ENCODE measurements at regions not wholly inside any gene's neighbourhood (a gene's known extent, or its start where the extent isn't known, plus 50 kb on each side); places are given as distances from the start of the nearest gene placed in this dataset.
"Not testable (repeated sequence)": the region's sequence is repeated elsewhere in the genome, so short reads cannot be mapped to it uniquely, and the experiment has no call there.

DNA sequence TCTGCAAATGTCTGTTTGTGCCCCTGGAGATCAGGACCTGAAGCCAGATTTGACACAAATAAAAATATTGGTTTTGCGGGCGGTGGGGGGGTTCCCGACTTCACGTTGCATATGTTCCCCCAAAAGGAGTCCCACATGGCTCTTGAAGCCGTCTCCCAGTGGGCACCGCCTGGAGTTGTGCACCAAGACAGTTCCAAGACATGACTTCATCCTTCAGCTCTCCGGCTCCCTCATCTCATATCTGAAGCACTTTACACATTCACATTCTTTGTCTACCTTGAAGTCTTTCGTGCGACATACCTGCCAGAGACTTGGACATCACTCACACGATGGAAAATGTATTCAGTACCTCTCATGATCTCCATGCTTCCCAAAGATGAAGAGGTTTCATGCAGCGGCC, 362.8 kb upstream of the FOXK1 start:
- DNase-seq, result no peak

GRCh38 chr7:4325732-4326131, 356.4 kb upstream of the FOXK1 start:
- no peak for DNase-seq

GRCh38 chr7:4331711-4332110, 350.4 kb upstream of the FOXK1 start:
- DNase-seq, result no peak

GRCh38 chr7:4338556-4338955, 343.5 kb upstream of the FOXK1 start:
- DNase-seq, result no peak

DNA sequence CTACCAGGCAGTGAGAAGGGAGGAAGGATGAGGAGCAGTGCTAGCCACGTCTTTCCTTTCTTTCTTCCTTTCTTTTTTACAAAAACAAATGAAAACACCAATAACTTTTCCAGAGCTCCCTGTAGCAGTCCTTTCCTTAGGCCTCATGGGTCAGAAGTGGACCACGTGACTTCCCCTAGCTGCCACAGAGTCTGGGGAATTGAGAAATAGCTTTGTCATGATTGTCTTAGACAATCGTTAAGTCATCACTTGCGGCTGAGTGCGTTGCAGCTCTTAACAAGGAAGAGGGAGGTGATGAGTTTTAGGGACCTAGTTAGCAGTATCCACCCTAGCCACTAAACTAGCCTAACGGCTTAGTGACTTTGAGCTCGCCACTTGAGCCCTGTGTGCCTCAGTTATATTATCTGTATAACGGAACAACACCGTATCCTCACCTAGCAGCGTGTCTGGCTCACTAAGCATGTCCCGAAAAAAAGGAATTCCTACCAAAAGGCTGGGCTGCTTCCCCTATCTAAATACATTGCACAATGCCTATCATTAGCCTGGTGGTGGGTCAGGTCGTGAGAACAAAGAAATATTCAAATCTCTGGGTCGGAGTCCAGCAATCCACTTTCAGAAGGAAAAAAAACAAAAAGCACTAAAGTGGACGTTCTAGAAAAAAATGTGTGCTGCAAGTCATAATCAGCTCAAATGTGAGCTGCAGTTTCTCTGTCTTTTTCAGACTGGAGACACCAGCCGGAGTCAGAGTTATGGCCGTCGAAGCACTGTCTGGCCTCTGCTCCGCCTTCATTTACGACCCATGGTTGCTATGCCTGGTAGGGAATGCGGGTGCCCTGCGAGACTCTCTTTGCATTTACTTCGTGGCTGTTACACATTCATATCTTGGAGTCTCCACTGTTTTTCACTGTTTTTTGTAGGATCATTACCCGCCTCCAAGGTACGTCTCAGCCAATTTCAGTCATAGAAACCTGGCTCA, 338.5 kb upstream of the FOXK1 start:
- DNase-seq, result no peak

- DNase-seq, result no peak
These were observed 337.1 kb upstream of the FOXK1 start for GRCh38 chr7:4345004-4345403.

- no peak for DNase-seq
These were observed 330.0 kb upstream of the FOXK1 start for GRCh38 chr7:4352069-4352468.

GRCh38 chr7:4361774-4362173, 320.3 kb upstream of the FOXK1 start:
- DNase-seq, result no peak

DNA sequence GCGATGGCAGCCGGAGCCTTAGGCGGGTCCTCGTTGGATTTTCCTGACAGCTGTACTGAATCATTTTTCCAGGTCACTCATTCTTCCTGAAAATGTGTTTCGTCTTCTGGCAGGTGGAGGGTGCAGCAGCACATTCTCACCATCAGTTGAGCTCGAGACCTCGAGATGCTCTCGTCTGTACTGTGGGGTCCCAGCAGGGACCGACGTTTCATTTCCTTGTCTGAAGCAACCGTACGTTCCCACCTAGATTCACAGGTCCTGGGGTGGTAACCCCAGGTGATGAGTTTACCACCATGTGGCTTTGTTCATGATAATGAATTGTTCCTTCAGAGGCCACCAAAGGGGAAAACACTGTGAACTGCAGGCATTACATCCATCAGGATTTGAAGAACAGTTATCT, 298.5 kb upstream of the FOXK1 start:
- DNase-seq, result no peak

GRCh38 chr7:4386190-4386589, 295.9 kb upstream of the FOXK1 start:
- DNase-seq, result no peak

DNA sequence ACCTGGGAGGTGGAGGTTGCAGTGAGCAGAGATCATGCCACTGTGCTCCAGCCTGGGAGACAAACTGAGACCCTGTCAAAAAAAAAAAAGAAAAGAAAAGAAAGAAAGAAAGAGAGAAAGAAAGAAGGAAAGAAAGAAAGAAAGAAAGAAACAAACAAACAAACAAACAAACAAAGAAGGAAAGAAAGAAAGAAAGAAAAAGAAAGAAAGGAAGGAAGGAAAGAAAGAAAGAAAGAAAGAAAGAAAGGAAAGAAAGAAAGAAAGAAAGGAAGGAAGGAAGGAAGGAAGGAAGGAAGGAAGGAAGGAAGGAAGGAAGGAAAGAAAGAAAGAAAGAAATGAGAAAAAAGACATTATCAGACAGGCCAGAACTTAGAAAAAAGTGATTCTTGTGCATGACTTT, 291.0 kb upstream of the FOXK1 start:
- not testable (repeated sequence) for DNase-seq

GRCh38 chr7:4394736-4395135, 287.4 kb upstream of the FOXK1 start:
- no peak for DNase-seq

GRCh38 chr7:4399121-4399520, 283.0 kb upstream of the FOXK1 start:
- no peak for DNase-seq

DNA sequence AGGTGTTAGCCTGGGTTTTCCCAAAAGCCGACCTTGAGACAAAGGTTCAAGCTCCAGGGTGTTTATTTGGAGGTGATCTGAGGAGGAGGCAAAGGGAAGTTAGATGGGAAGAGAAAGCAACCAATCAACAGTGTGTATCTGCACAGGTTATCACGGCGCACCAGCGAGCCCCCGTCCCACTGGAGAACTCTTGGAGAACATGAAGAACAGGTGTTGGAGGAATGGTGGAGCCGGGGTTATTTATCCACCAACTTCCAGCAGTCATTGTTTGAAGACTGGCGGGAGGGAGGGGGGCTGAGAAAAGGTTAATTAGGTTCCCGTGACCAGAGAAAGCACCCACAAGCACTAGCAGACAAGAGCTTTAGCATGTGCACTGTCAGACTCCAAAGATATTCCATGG, 282.5 kb upstream of the FOXK1 start:
- no peak for DNase-seq

DNA sequence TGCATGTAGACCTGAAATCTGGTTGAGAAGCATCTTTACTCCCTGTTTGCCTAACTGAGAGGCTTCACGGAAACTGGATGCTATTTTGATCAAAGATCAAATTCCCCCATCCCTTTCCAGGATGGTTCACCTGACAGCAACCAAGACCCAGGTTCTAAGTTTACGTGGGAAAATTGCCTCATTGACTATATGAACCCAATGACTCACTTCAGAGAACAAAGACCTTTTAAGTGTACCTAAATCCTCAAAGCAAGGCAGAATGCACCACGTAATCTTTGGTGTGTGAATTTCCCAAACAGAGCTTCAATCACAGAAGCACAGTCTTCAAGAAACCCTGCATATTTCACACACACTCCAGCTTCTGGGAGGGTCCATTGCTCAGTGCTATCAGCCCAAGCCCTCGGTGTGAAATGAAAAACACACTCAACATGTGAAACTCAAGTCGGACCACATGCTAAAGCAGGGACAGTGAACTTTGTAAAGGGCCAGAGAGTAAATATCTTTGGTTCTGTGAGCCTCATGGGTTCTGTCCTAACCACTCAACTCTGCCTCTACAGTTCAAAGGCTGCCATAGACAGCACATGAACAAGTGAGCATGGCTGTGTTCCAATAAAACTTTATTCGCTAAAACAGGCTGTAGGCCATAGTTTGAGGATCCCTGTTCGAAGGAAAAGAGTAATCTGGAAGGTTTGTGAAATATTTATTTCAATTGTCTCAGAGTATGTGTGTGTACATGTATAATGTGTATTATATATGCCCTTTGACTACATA, 275.6 kb upstream of the FOXK1 start:
- no peak for DNase-seq

- no peak for DNase-seq
These were observed 272.1 kb upstream of the FOXK1 start for GRCh38 chr7:4409946-4410345.

DNA sequence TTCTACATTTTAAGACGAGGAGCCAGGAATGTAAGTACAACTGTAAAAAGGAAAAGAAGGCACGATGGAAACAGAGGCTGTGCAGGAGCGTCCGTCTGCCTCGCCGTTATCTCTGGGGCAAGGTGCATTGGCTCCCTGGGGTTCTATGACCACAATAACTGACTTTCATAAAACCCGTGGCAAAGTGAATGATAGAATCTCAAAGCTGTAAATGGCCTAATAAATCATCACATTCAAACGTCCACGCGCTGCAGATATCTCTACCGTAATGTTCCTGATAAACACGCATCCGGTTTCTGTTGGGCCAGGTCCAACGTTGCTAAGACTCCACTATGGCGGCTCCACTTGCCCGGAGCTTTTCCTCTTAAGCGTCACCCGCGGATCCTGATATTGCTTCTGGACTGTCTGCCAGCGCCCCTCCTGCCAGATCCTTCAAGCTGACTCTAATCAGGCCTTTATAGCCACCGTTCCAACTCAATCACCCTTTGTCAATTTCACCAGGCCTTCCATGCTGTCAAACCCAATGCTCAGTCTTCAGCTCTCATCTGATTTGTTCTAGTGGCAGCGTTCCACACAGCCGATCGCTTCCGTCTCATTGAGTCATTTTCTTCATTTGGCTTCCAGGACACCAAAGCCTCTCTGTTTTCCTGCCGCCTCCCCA, 265.6 kb upstream of the FOXK1 start:
- no peak for DNase-seq

- no peak for DNase-seq
These were observed 253.6 kb upstream of the FOXK1 start for GRCh38 chr7:4428526-4428925.

GRCh38 chr7:4430227-4430626, 251.9 kb upstream of the FOXK1 start:
- DNase-seq, result no peak

- DNase-seq, result no peak
These were observed 247.8 kb upstream of the FOXK1 start for GRCh38 chr7:4434306-4434705.

DNA sequence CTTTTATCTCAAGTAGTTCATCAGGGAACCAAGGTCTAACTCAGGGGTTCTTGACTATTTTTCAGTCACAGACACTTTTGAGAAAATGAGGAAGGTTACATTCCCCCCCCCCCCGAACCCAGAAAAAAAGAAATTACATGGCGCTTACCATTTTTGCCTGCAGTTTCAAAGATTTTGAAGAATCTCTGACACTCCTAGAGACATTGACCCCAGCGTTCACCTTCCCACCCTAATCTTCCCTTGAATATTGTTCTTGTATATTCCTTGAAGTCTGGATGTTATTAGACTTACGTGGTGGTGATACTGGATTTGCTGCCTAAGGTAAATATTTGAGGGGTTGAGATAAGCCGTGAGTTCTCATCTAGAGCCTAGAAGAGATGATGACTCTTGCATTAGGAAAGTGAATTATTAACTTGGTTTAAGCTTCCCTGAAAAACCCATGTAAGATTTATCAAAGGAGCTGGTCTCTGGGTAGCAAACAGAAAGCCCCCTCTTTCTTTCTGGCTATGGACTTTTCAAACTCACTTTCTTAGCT, 245.7 kb upstream of the FOXK1 start:
- DNase-seq, result no peak

GRCh38 chr7:4436936-4437335, 245.2 kb upstream of the FOXK1 start:
- no peak for DNase-seq

DNA sequence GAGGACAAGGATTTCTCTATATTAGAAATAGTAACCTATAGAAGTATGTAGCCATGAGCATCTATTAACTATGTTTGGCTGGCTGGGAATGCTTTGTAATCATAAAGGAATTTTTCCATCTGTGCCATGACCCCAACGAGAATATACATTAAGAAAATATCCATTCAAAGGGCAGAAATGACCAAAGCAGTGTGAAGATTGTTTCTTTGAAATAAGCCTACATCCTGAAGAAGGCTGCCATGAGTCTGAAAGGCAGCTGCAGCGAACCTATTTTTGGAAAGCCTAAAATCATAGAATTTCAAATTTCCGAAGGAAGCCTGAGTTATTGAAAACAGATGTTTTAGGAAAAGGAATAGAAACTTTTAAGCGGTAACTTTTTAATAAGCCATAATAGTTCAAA, 244.2 kb upstream of the FOXK1 start:
- no peak for DNase-seq

Measured in activated CD4-positive, alpha-beta T cell treated with anti-CD3 and anti-CD28 coated beads, Interleukin-2, amount 50 U/mL, for 1 hour (primary cell).